Suprapubic skin (tissue), 4 donors: ENCODE measurements at regions not wholly inside any gene's neighbourhood (a gene's known extent, or its start where the extent isn't known, plus 50 kb on each side); places are given as distances from the start of the nearest gene placed in this dataset.

Experiments used
- POLR2A ChIP-seq, 2 donors: fragments of 450-650 bp; IDR thresholded peaks; one replicate each; pipeline ENCODE4 v1.6.1; 2017; ENCODE audit warnings: antibody characterized with exemption in 2 of 2, mild to moderate bottlenecking in 2 of 2, moderate library complexity in 2 of 2
- POLR2AphosphoS5 ChIP-seq, 3 donors: sonication (generic); formaldehyde crosslinking; IDR thresholded peaks; one replicate each; pipeline ENCODE4 v1.6.1; 2017; ENCODE audit warnings: antibody characterized with exemption in 3 of 3
- TF ChIP-seq, protein P1 (sequence below), 2 donors: fragments of 200-600 bp in 1 of 2; fragments of 450-650 bp in 1 of 2; sonication (generic) in 1 of 2; IDR thresholded peaks; one replicate each; pipeline ENCODE4 v1.5.1; 2016 to 2019; ENCODE audit warnings: antibody characterized with exemption in 2 of 2, mild to moderate bottlenecking in 1 of 2, moderate library complexity in 1 of 2

DNA sequence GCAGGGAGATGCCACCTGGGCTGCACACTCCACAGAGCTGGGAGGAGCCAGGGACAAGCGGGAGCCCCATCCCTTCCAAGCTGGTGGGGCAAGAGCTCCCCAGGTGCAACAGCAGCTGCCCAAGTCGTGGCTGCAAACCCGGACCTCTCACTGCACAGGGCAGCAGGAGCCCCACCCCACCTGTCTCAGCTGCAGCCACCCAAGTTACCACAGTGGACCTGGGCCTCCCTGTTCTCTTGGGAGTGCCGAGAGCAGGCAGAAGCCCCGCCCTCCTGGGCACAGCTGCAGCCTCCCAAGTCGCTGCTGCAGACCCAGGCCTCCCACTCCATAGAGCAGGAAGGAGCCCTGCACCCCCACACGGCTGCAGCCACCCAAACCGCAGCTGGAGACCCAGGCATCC lies 374.1 kb upstream of the ACO1 start:
- TF ChIP-seq, protein P1, sequence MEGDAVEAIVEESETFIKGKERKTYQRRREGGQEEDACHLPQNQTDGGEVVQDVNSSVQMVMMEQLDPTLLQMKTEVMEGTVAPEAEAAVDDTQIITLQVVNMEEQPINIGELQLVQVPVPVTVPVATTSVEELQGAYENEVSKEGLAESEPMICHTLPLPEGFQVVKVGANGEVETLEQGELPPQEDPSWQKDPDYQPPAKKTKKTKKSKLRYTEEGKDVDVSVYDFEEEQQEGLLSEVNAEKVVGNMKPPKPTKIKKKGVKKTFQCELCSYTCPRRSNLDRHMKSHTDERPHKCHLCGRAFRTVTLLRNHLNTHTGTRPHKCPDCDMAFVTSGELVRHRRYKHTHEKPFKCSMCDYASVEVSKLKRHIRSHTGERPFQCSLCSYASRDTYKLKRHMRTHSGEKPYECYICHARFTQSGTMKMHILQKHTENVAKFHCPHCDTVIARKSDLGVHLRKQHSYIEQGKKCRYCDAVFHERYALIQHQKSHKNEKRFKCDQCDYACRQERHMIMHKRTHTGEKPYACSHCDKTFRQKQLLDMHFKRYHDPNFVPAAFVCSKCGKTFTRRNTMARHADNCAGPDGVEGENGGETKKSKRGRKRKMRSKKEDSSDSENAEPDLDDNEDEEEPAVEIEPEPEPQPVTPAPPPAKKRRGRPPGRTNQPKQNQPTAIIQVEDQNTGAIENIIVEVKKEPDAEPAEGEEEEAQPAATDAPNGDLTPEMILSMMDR (IDR thresholded peaks at IDR 0.05), result no peak
- TF ChIP-seq POLR2A (IDR thresholded peaks at IDR 0.05) (no peak), POLR2AphosphoS5 (IDR thresholded peaks at IDR 0.05) (no peak)
